GM18508 (cell line): ENCODE measurements at regions not wholly inside any gene's neighbourhood (a gene's known extent, or its start where the extent isn't known, plus 50 kb on each side); places are given as distances from the start of the nearest gene placed in this dataset.
"Not testable (repeated sequence)": the region's sequence is repeated elsewhere in the genome, so short reads cannot be mapped to it uniquely, and the experiment has no call there.

ENCODE experiments used
- ATAC-seq: cut with Tn5 transposase; IDR thresholded peaks from one replicate; pipeline ENCODE4 v1.9.1; 2021; ENCODE audit warnings: moderate number of reproducible peaks; ENCODE audit not compliant: insufficient read depth, unreplicated experiment

- ATAC-seq, result peak; percentile 86
Observed at GRCh38 chr7:125098377-125098970, 168.8 kb upstream of the POT1 start.

GRCh38 chr7:125090596-125090995, 161.0 kb upstream of the POT1 start:
- ATAC-seq, result no peak

- no peak for ATAC-seq
Observed at GRCh38 chr7:125089171-125089570, 159.5 kb upstream of the POT1 start.

GRCh38 chr7:125088555-125088954, 158.9 kb upstream of the POT1 start:
- no peak for ATAC-seq

- no peak for ATAC-seq
Observed at GRCh38 chr7:125085084-125085483, 155.5 kb upstream of the POT1 start.

- no peak for ATAC-seq
Observed at GRCh38 chr7:125084196-125084595, 154.6 kb upstream of the POT1 start.

- ATAC-seq, result no peak
Observed at GRCh38 chr7:125074141-125074540, 144.5 kb upstream of the POT1 start.

GRCh38 chr7:125065546-125065945, 135.9 kb upstream of the POT1 start:
- ATAC-seq, result no peak

GRCh38 chr7:125065001-125065400, 135.4 kb upstream of the POT1 start:
- ATAC-seq, result no peak

GRCh38 chr7:125061776-125062397, 132.3 kb upstream of the POT1 start:
- ATAC-seq, result peak; percentile 68

GRCh38 chr7:125061083-125061745, 131.6 kb upstream of the POT1 start:
- ATAC-seq, result not testable (repeated sequence)

GRCh38 chr7:125059861-125060456, 130.3 kb upstream of the POT1 start:
- no peak for ATAC-seq

- no peak for ATAC-seq
Observed at GRCh38 chr7:125057963-125058362, 128.3 kb upstream of the POT1 start.

- no peak for ATAC-seq
Observed at GRCh38 chr7:125055376-125055775, 125.8 kb upstream of the POT1 start.

GRCh38 chr7:125046767-125047166, 117.1 kb upstream of the POT1 start:
- ATAC-seq, result no peak

- no peak for ATAC-seq
Observed at GRCh38 chr7:125033506-125033905, 103.9 kb upstream of the POT1 start.

GRCh38 chr7:125032943-125033342, 103.3 kb upstream of the POT1 start:
- ATAC-seq, result no peak

GRCh38 chr7:125030756-125031387, 101.2 kb upstream of the POT1 start:
- ATAC-seq, result no peak

GRCh38 chr7:125025620-125026019, 96.0 kb upstream of the POT1 start:
- no peak for ATAC-seq

- ATAC-seq, result no peak
Observed at GRCh38 chr7:125020801-125021200, 91.2 kb upstream of the POT1 start.

- no peak for ATAC-seq
Observed at GRCh38 chr7:125010540-125010939, 80.9 kb upstream of the POT1 start.
